HG03457 (cell line): ENCODE measurements at regions not wholly inside any gene's neighbourhood (a gene's known extent, or its start where the extent isn't known, plus 50 kb on each side); places are given as distances from the start of the nearest gene placed in this dataset.

ENCODE experiments used
- ATAC-seq: cut with Tn5 transposase; IDR thresholded peaks from one replicate; pipeline ENCODE4 v1.9.1; 2021; ENCODE audit warnings: moderate number of reproducible peaks; ENCODE audit not compliant: unreplicated experiment

GRCh38 chr16:73888840-73889490 lies 407.6 kb upstream of the PSMD7 start:
- no peak for ATAC-seq

- ATAC-seq, result no peak
Measured at GRCh38 chr16:73887911-73888310, 408.7 kb upstream of the PSMD7 start.

- ATAC-seq, result no peak
Measured at GRCh38 chr16:73886426-73886825, 410.2 kb upstream of the PSMD7 start.

- no peak for ATAC-seq
Measured at GRCh38 chr16:73885319-73885718, 411.3 kb upstream of the PSMD7 start.

GRCh38 chr16:73883841-73884240 lies 412.8 kb upstream of the PSMD7 start:
- no peak for ATAC-seq

GRCh38 chr16:73883126-73883525 lies 413.5 kb upstream of the PSMD7 start:
- no peak for ATAC-seq

- no peak for ATAC-seq
Measured at GRCh38 chr16:73882651-73883050, 414.0 kb upstream of the PSMD7 start.

- ATAC-seq, result no peak
Measured at GRCh38 chr16:73882033-73882432, 414.6 kb upstream of the PSMD7 start.

GRCh38 chr16:73879621-73880020 lies 417.0 kb upstream of the PSMD7 start:
- ATAC-seq, result no peak

GRCh38 chr16:73878611-73879010 lies 418.0 kb upstream of the PSMD7 start:
- no peak for ATAC-seq

- no peak for ATAC-seq
Measured at GRCh38 chr16:73877150-73877549, 419.5 kb upstream of the PSMD7 start.

- ATAC-seq, result no peak
Measured at GRCh38 chr16:73875996-73876690, 420.5 kb upstream of the PSMD7 start.

GRCh38 chr16:73874324-73874723 lies 422.3 kb upstream of the PSMD7 start:
- ATAC-seq, result no peak

GRCh38 chr16:73873643-73874042 lies 423.0 kb upstream of the PSMD7 start:
- no peak for ATAC-seq

- ATAC-seq, result no peak
Measured at GRCh38 chr16:73872856-73873255, 423.8 kb upstream of the PSMD7 start.

GRCh38 chr16:73871088-73871733 lies 425.4 kb upstream of the PSMD7 start:
- no peak for ATAC-seq

GRCh38 chr16:73869126-73869525 lies 427.5 kb upstream of the PSMD7 start:
- ATAC-seq, result no peak

- no peak for ATAC-seq
Measured at GRCh38 chr16:73864868-73865267, 431.7 kb upstream of the PSMD7 start.

GRCh38 chr16:73858326-73858725 lies 438.3 kb upstream of the PSMD7 start:
- ATAC-seq, result no peak

GRCh38 chr16:73853968-73854367 lies 442.6 kb upstream of the PSMD7 start:
- no peak for ATAC-seq

GRCh38 chr16:73852561-73852960 lies 444.1 kb upstream of the PSMD7 start:
- no peak for ATAC-seq

- no peak for ATAC-seq
Measured at GRCh38 chr16:73848993-73849392, 447.6 kb upstream of the PSMD7 start.
